Liver (tissue), 8 donors: ENCODE measurements at regions not wholly inside any gene's neighbourhood (a gene's known extent, or its start where the extent isn't known, plus 50 kb on each side); places are given as distances from the start of the nearest gene placed in this dataset.

ENCODE experiments used
- DNase-seq: peaks from one replicate; pipeline ENCODE4 v3.0.0-alpha.2; 2017; ENCODE audit warnings: low spot score
- H3K27ac ChIP-seq, 2 donors: one replicate each; pipeline ENCODE4 v1.7.0; 2013; ENCODE audit warnings: inconsistent platforms in 2 of 2, low read length in 2 of 2, control low read depth in 1 of 2, low read depth in 1 of 2, mild to moderate bottlenecking in 1 of 2
- H3K27me3 ChIP-seq, 4 donors: one replicate each; pipeline versions ENCODE4 v1.6.1 to v1.7.0; 2013; ENCODE audit warnings: low read length in 3 of 4, inconsistent platforms in 1 of 4, mild to moderate bottlenecking in 1 of 4, moderate library complexity in 1 of 4; ENCODE audit not compliant: control insufficient read depth in 4 of 4, insufficient read depth in 4 of 4
- H3K36me3 ChIP-seq, 4 donors: one replicate each; pipeline versions ENCODE4 v1.6.1 to v1.7.0; 2013; ENCODE audit warnings: low read length in 3 of 4, mild to moderate bottlenecking in 3 of 4, low read depth in 1 of 4, moderate library complexity in 1 of 4; ENCODE audit not compliant: control insufficient read depth in 4 of 4, insufficient read depth in 3 of 4
- H3K4me1 ChIP-seq, 4 donors: one replicate each; pipeline versions ENCODE4 v1.6.1 to v1.7.0; 2013; ENCODE audit warnings: low read length in 3 of 4, mild to moderate bottlenecking in 3 of 4, moderate library complexity in 1 of 4; ENCODE audit not compliant: control insufficient read depth in 4 of 4, insufficient read depth in 4 of 4
- H3K4me3 ChIP-seq, 3 donors: one replicate each; pipeline versions ENCODE4 v1.6.1 to v1.7.0; 2013; ENCODE audit warnings: low read length in 3 of 3, control low read depth in 1 of 3, low read depth in 1 of 3, mild to moderate bottlenecking in 1 of 3
- H3K9ac ChIP-seq, 2 donors: one replicate each; pipeline ENCODE4 v1.7.0; 2013; ENCODE audit warnings: low read length in 2 of 2, mild to moderate bottlenecking in 2 of 2, moderate library complexity in 2 of 2, control low read depth in 1 of 2, low read depth in 1 of 2
- H3K9me3 ChIP-seq, 4 donors: one replicate each; pipeline versions ENCODE4 v1.6.1 to v1.7.0; 2013; ENCODE audit warnings: low read length in 3 of 4; ENCODE audit not compliant: control insufficient read depth in 4 of 4
- EGR1 ChIP-seq, 2 donors: IDR thresholded peaks; 2 replicates each; pipeline ENCODE4 v1.6.1; 2016 to 2018; ENCODE audit warnings: antibody characterized with exemption in 2 of 2, low read depth in 2 of 2
- FOXA1 ChIP-seq: IDR thresholded peaks from 2 replicates; pipeline ENCODE4 v1.6.1; 2016; ENCODE audit warnings: antibody characterized with exemption
- FOXA2 ChIP-seq: IDR thresholded peaks from 2 replicates; pipeline ENCODE4 v1.6.1; 2016; ENCODE audit warnings: antibody characterized with exemption
- GABPA ChIP-seq, 2 donors: IDR thresholded peaks in 1 of 2; conservative IDR thresholded peaks in 1 of 2; 2 replicates each; pipeline ENCODE4 v1.6.1; 2016; ENCODE audit warnings: antibody characterized with exemption in 2 of 2, mild to moderate bottlenecking in 1 of 2, moderate library complexity in 1 of 2
- HNF4A ChIP-seq, 2 donors: conservative IDR thresholded peaks; 2 replicates each; pipeline ENCODE4 v1.6.1; 2016; ENCODE audit warnings: antibody characterized with exemption in 2 of 2, mild to moderate bottlenecking in 2 of 2
- HNF4G ChIP-seq: IDR thresholded peaks from 2 replicates; pipeline ENCODE4 v1.6.1; 2016; ENCODE audit warnings: antibody characterized with exemption
- JUND ChIP-seq, 2 donors: IDR thresholded peaks; 2 replicates each; pipeline ENCODE4 v1.6.1; 2016; ENCODE audit warnings: antibody characterized with exemption in 2 of 2
- NR2F2 ChIP-seq: IDR thresholded peaks from 2 replicates; pipeline ENCODE4 v1.6.1; 2016; ENCODE audit warnings: antibody characterized with exemption
- RAD21 ChIP-seq, 2 donors: IDR thresholded peaks; 2 replicates each; pipeline ENCODE4 v1.6.1; 2016; ENCODE audit warnings: antibody characterized with exemption in 2 of 2, mild to moderate bottlenecking in 2 of 2
- RXRA ChIP-seq, 2 donors: IDR thresholded peaks; 2 replicates each; pipeline ENCODE4 v1.6.1; 2017 to 2018; ENCODE audit warnings: antibody characterized with exemption in 2 of 2, mild to moderate bottlenecking in 1 of 2
- SP1 ChIP-seq: IDR thresholded peaks from 2 replicates; pipeline ENCODE4 v1.6.1; 2018; ENCODE audit warnings: antibody characterized with exemption, mild to moderate bottlenecking
- TAF1 ChIP-seq: conservative IDR thresholded peaks from 2 replicates; pipeline ENCODE4 v1.6.1; 2016; ENCODE audit warnings: antibody characterized with exemption, mild to moderate bottlenecking
- YY1 ChIP-seq: IDR thresholded peaks from 2 replicates; pipeline ENCODE4 v1.6.1; 2016; ENCODE audit warnings: antibody characterized with exemption, mild to moderate bottlenecking
- WGBS: extraction: QIAGEN DNeasy Blood & Tissue Kit; methylation state at CpG from one replicate; pipeline ENCODE4 v1.1.7; 2013; 5-methylcytosine and 5-hydroxymethylcytosine counted together
- TF ChIP-seq, protein P1 (sequence below): IDR thresholded peaks from 2 replicates; pipeline ENCODE4 v1.6.1; 2016; ENCODE audit warnings: antibody characterized with exemption, mild to moderate bottlenecking
- TF ChIP-seq, protein P2 (sequence below): IDR thresholded peaks from 2 replicates; pipeline ENCODE4 v1.6.1; 2016; ENCODE audit warnings: antibody characterized with exemption
- TF ChIP-seq, protein P3 (sequence below): IDR thresholded peaks from 2 replicates; pipeline ENCODE4 v1.6.1; 2016; ENCODE audit warnings: antibody characterized with exemption
- TF ChIP-seq, protein P4 (sequence below): fragments of 150-350 bp; IDR thresholded peaks from 2 replicates; pipeline ENCODE4 v1.5.1; 2017; ENCODE audit warnings: improper control_type of control experiment, low read depth, low read length; ENCODE audit not compliant: missing input control
- TF ChIP-seq, protein P5 (sequence below): IDR thresholded peaks from 2 replicates; pipeline ENCODE4 v1.6.1; 2016; ENCODE audit warnings: antibody characterized with exemption
- donor health status: healthy.
- donor health status: healthy.
- donor health status: healthy.
- donor health status: healthy.
- donor health status: healthy.

DNA sequence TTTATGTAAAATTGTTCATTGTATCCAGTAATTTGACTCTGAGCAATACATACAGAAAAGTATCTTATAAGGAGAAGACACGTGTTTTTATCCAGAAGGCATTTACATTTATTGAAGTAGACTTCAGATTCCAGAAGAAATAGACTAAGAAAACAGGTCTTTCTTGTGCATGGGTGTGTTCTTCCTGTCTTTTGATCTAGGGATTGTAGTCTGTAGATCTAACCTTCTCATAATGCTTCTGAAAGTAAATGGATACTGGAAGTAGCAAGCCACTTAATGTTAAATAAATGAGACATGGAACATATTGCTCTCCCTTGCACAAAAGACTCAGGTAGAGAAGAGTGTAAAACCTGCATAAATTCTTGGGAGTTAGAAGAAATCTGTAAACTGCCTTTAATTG is 853.2 kb upstream of the B3GALT2 start:
- no peak overlapping the region for H3K27ac ChIP-seq
- DNase-seq, result no peak
- TF ChIP-seq, protein P1, sequence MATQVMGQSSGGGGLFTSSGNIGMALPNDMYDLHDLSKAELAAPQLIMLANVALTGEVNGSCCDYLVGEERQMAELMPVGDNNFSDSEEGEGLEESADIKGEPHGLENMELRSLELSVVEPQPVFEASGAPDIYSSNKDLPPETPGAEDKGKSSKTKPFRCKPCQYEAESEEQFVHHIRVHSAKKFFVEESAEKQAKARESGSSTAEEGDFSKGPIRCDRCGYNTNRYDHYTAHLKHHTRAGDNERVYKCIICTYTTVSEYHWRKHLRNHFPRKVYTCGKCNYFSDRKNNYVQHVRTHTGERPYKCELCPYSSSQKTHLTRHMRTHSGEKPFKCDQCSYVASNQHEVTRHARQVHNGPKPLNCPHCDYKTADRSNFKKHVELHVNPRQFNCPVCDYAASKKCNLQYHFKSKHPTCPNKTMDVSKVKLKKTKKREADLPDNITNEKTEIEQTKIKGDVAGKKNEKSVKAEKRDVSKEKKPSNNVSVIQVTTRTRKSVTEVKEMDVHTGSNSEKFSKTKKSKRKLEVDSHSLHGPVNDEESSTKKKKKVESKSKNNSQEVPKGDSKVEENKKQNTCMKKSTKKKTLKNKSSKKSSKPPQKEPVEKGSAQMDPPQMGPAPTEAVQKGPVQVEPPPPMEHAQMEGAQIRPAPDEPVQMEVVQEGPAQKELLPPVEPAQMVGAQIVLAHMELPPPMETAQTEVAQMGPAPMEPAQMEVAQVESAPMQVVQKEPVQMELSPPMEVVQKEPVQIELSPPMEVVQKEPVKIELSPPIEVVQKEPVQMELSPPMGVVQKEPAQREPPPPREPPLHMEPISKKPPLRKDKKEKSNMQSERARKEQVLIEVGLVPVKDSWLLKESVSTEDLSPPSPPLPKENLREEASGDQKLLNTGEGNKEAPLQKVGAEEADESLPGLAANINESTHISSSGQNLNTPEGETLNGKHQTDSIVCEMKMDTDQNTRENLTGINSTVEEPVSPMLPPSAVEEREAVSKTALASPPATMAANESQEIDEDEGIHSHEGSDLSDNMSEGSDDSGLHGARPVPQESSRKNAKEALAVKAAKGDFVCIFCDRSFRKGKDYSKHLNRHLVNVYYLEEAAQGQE, result no peak
- TF ChIP-seq FOXA1 (no peak), RAD21 (IDR thresholded peaks at IDR 0.05) (no peak), EGR1 (IDR thresholded peaks at IDR 0.05; ENCODE audit: low read depth in 2 of 2) (no peak), SP1 (no peak), JUND (IDR thresholded peaks at IDR 0.05) (no peak), HNF4A (conservative IDR thresholded peaks at IDR 0.05) (no peak), HNF4G (no peak), NR2F2 (no peak), GABPA (IDR thresholded peaks at IDR 0.05 in 1 of 2, conservative IDR thresholded peaks at IDR 0.05 in 1 of 2) (no peak)
- TF ChIP-seq, protein P2, sequence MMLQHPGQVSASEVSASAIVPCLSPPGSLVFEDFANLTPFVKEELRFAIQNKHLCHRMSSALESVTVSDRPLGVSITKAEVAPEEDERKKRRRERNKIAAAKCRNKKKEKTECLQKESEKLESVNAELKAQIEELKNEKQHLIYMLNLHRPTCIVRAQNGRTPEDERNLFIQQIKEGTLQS, result no peak
- TF ChIP-seq, protein P3, sequence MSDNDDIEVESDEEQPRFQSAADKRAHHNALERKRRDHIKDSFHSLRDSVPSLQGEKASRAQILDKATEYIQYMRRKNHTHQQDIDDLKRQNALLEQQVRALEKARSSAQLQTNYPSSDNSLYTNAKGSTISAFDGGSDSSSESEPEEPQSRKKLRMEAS, result no peak
- TF ChIP-seq, protein P4, sequence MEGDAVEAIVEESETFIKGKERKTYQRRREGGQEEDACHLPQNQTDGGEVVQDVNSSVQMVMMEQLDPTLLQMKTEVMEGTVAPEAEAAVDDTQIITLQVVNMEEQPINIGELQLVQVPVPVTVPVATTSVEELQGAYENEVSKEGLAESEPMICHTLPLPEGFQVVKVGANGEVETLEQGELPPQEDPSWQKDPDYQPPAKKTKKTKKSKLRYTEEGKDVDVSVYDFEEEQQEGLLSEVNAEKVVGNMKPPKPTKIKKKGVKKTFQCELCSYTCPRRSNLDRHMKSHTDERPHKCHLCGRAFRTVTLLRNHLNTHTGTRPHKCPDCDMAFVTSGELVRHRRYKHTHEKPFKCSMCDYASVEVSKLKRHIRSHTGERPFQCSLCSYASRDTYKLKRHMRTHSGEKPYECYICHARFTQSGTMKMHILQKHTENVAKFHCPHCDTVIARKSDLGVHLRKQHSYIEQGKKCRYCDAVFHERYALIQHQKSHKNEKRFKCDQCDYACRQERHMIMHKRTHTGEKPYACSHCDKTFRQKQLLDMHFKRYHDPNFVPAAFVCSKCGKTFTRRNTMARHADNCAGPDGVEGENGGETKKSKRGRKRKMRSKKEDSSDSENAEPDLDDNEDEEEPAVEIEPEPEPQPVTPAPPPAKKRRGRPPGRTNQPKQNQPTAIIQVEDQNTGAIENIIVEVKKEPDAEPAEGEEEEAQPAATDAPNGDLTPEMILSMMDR, result no peak

DNA sequence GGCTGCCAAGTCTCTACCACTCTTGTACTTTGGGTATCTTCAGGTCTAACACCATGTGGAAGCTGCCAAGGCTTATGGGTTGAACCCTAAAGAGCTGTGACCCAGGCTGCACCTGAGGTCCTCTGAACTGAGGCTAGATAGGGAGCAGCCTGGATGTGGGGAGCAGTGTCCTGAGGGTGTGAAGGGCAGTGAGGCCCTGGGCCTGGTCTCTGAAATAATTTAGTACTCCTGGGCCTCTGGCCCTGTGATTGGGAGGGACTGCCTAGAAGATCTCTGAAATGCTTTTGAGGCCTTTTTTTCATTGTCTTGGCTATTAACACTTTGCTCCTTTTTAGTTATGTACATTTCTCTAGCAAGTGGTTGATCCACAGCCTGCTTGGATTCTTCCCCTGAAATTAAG is 847.2 kb upstream of the B3GALT2 start:
- Histone ChIP-seq H3K27me3 (no peaks in the 10 kb centered on the region), H3K4me1 (peaks cover 0 to 1% (median 0%) of the 10 kb centered on the region in 4 donors), H3K27ac (no peak overlapping the region), H3K9me3 (peaks cover 0 to 2% (median 0%) of the 10 kb centered on the region in 4 donors), H3K9ac (no peak overlapping the region), H3K4me3 (no peak overlapping the region), H3K36me3 (no peaks in the 10 kb centered on the region)
- no peak for DNase-seq
- TF ChIP-seq, protein P1, result no peak
- no peak for TF ChIP-seq RXRA (IDR thresholded peaks at IDR 0.05)
- no peak for TF ChIP-seq FOXA1
- no peak for TF ChIP-seq NR2F2
- TF ChIP-seq, protein P4, result no peak
- no peak for TF ChIP-seq YY1
- no peak for TF ChIP-seq HNF4G
- no peak for TF ChIP-seq GABPA (IDR thresholded peaks at IDR 0.05 in 1 of 2, conservative IDR thresholded peaks at IDR 0.05 in 1 of 2)
- no peak for TF ChIP-seq JUND (IDR thresholded peaks at IDR 0.05)
- TF ChIP-seq RAD21 (IDR thresholded peaks at IDR 0.05), result no peak
- TF ChIP-seq, protein P3, result no peak
- no peak for TF ChIP-seq FOXA2
- TF ChIP-seq, protein P5, sequence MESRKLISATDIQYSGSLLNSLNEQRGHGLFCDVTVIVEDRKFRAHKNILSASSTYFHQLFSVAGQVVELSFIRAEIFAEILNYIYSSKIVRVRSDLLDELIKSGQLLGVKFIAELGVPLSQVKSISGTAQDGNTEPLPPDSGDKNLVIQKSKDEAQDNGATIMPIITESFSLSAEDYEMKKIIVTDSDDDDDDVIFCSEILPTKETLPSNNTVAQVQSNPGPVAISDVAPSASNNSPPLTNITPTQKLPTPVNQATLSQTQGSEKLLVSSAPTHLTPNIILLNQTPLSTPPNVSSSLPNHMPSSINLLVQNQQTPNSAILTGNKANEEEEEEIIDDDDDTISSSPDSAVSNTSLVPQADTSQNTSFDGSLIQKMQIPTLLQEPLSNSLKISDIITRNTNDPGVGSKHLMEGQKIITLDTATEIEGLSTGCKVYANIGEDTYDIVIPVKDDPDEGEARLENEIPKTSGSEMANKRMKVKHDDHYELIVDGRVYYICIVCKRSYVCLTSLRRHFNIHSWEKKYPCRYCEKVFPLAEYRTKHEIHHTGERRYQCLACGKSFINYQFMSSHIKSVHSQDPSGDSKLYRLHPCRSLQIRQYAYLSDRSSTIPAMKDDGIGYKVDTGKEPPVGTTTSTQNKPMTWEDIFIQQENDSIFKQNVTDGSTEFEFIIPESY, result no peak
- TF ChIP-seq TAF1, result no peak
- no peak for TF ChIP-seq HNF4A (conservative IDR thresholded peaks at IDR 0.05)
- TF ChIP-seq SP1, result no peak

More for the DNA sequence above, 853.2 kb upstream of the B3GALT2 start:
- no peaks in the 10 kb centered on the region for H3K4me1 ChIP-seq
- no peaks in the 10 kb centered on the region for H3K27me3 ChIP-seq
- 85% methylated on average over 1 of the region's 1 CpG for WGBS
- H3K9ac ChIP-seq, result no peak overlapping the region
- no peaks in the 10 kb centered on the region for H3K9me3 ChIP-seq
- H3K36me3 ChIP-seq, result no peaks in the 10 kb centered on the region
- no peak overlapping the region for H3K4me3 ChIP-seq
